IPS-15b (cell line): ENCODE measurements at regions not wholly inside any gene's neighbourhood (a gene's known extent, or its start where the extent isn't known, plus 50 kb on each side); places are given as distances from the start of the nearest gene placed in this dataset.

Source experiments
- H3K27me3 ChIP-seq: one replicate; pipeline ENCODE4 v1.6.1; 2013; ENCODE audit warnings: low read length; ENCODE audit not compliant: control insufficient read depth, insufficient read depth
- H3K36me3 ChIP-seq: one replicate; pipeline ENCODE4 v1.6.1; 2013; ENCODE audit warnings: low read length; ENCODE audit not compliant: control insufficient read depth, insufficient read depth
- H3K4me1 ChIP-seq: one replicate; pipeline ENCODE4 v1.6.1; 2013; ENCODE audit warnings: mild to moderate bottlenecking, low read length; ENCODE audit not compliant: control insufficient read depth, insufficient read depth
- H3K4me3 ChIP-seq: one replicate; pipeline ENCODE4 v1.5.1; 2013; ENCODE audit warnings: low read depth, low read length
- H3K9ac ChIP-seq: one replicate; pipeline ENCODE4 v1.6.1; 2013; ENCODE audit warnings: low read depth, mild to moderate bottlenecking, low read length
- H3K9me3 ChIP-seq: one replicate; pipeline ENCODE4 v1.6.1; 2013; ENCODE audit warnings: mild to moderate bottlenecking, low read length; ENCODE audit not compliant: control insufficient read depth, insufficient read depth

- H3K27me3 ChIP-seq = peaks cover 4% of the 10 kb centered on the region
- H3K36me3 ChIP-seq = no peaks in the 10 kb centered on the region
- H3K9me3 ChIP-seq = no peaks in the 10 kb centered on the region
- peaks cover 2% of the 10 kb centered on the region for H3K4me1 ChIP-seq
- no peak overlapping the region for H3K4me3 ChIP-seq
- no peak overlapping the region for H3K9ac ChIP-seq
Measured at GRCh38 chr6:113623129-113623528, 234.0 kb upstream of the MARCKS start.

DNA sequence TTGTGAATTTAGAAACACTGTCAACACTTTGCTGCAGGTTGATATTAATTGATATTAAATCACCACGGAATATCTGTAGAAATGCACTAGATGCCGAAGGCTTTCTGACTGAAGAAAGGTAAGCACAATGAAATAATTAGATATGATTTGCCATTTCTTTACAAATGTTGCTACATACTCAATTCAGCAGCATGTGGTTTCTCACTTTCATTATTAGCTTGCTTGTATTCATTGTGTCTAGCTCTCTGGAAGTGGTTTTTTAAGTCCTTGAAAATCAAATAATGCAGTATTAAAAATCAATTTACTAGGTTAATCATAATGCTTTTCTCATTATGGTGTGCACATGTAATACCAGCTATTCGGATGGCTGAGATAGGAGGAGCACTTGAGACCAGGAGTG is 231.3 kb upstream of the MARCKS start:
- no peaks in the 10 kb centered on the region for H3K9me3 ChIP-seq
- H3K4me3 ChIP-seq = no peak overlapping the region
- H3K9ac ChIP-seq = no peak overlapping the region
- H3K36me3 ChIP-seq = no peaks in the 10 kb centered on the region
- peaks cover 6% of the 10 kb centered on the region for H3K27me3 ChIP-seq
- no peaks in the 10 kb centered on the region for H3K4me1 ChIP-seq

- no peak overlapping the region for H3K9ac ChIP-seq
- H3K4me1 ChIP-seq = no peaks in the 10 kb centered on the region
- H3K4me3 ChIP-seq = no peak overlapping the region
- H3K36me3 ChIP-seq = no peaks in the 10 kb centered on the region
- H3K27me3 ChIP-seq = peaks cover 6% of the 10 kb centered on the region
- H3K9me3 ChIP-seq = no peaks in the 10 kb centered on the region
Measured at GRCh38 chr6:113626475-113626874, 230.7 kb upstream of the MARCKS start.

DNA sequence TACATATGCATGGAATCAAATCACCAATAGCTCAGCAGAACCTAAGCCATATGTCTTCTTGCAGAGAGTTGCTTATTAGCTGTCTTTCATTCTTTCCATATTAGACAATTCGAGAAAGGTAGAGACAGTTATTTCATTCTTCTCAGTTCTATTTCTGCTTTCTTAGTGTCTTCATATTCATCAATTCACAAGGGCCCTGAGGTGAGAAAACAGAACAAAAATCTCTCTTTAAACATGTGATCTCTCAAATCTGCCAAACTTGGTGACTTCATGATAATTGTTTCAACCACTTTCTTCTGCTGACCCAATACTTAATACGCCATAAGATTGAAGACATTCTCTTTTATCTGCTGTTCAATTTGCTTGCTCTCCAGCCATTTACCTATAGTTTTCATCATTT is 229.7 kb upstream of the MARCKS start:
- Histone ChIP-seq H3K9me3 (no peaks in the 10 kb centered on the region), H3K9ac (no peak overlapping the region), H3K36me3 (no peaks in the 10 kb centered on the region), H3K27me3 (peaks cover 6% of the 10 kb centered on the region), H3K4me1 (no peaks in the 10 kb centered on the region), H3K4me3 (no peak overlapping the region)

- H3K4me1 ChIP-seq = no peaks in the 10 kb centered on the region
Measured at GRCh38 chr6:113629256-113629655, 227.9 kb upstream of the MARCKS start.

DNA sequence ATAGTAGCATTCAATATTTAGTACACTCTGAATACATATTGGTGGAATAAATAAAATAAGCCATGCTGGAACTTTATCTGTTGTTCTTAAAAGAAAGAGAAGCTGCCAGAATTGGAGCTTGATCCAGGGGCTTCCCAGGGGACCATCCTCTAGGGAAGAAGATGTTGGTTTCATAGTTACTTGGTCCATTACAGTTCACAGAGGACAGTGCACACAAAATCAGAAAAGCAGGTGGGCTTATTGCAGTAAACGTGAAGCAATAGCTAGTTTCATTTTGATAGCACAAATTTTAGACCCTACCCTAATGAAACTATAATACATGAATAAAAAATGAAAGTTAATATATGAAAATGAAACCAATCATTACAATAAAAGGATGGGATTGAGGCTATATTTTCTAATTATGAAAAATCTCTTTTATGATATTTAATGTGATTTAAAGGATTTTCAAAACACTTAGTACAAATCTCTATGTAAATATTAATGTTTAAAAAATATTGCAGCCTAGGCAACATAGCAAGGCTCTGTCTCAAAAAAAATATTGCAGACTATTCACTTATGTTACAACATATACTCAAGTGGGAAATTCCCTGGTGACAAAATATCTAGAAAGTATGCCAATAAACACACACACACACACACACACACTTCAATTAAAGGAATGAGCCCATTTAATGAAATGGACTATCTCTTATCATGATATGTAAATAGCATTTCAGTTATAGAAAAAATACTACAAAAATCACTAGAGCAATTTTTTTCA is 227.0 kb upstream of the MARCKS start:
- H3K4me3 ChIP-seq = no peak overlapping the region

More at GRCh38 chr6:113629256-113629655, 227.9 kb upstream of the MARCKS start:
- Histone ChIP-seq H3K9me3 (no peaks in the 10 kb centered on the region), H3K4me3 (no peak overlapping the region), H3K9ac (no peak overlapping the region), H3K36me3 (no peaks in the 10 kb centered on the region), H3K27me3 (peaks cover 6% of the 10 kb centered on the region)

GRCh38 chr6:113630738-113631535 is 226.2 kb upstream of the MARCKS start:
- H3K4me1 ChIP-seq = no peaks in the 10 kb centered on the region
- H3K9me3 ChIP-seq = no peaks in the 10 kb centered on the region
- no peak overlapping the region for H3K4me3 ChIP-seq
- no peak overlapping the region for H3K9ac ChIP-seq
- H3K36me3 ChIP-seq = no peaks in the 10 kb centered on the region
- H3K27me3 ChIP-seq = peaks cover 4% of the 10 kb centered on the region

More for the DNA sequence above, 227.0 kb upstream of the MARCKS start:
- no peaks in the 10 kb centered on the region for H3K36me3 ChIP-seq
- H3K9ac ChIP-seq = no peak overlapping the region
- peaks cover 4% of the 10 kb centered on the region for H3K27me3 ChIP-seq
- H3K4me1 ChIP-seq = no peaks in the 10 kb centered on the region
- H3K9me3 ChIP-seq = no peaks in the 10 kb centered on the region

DNA sequence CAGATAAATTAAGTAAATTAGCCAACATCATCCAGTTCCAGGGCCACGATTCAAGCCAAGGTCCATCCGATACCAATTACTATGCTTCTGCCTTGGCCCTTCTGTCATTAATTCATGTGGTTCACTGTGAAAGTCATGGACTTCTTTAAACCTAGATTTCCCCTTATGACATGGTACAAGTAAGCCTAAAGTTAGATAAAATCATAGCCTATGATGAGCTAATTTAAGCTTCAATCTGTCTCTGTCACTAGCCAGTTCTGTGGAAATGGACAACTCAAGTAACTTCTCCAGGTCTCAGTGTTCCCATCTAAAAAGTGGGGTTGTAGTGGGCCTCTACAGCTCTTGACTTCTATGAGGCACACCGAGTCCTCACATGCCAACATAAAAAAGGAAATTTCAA is 225.5 kb upstream of the MARCKS start:
- H3K27me3 ChIP-seq = peaks cover 2% of the 10 kb centered on the region
- H3K9me3 ChIP-seq = no peaks in the 10 kb centered on the region
- no peaks in the 10 kb centered on the region for H3K4me1 ChIP-seq
- H3K36me3 ChIP-seq = no peaks in the 10 kb centered on the region
- H3K4me3 ChIP-seq = no peak overlapping the region
- no peak overlapping the region for H3K9ac ChIP-seq

GRCh38 chr6:113632220-113632864 is 224.8 kb upstream of the MARCKS start:
- H3K9me3 ChIP-seq = no peaks in the 10 kb centered on the region
- peaks cover 2% of the 10 kb centered on the region for H3K27me3 ChIP-seq
- H3K36me3 ChIP-seq = no peaks in the 10 kb centered on the region
- H3K4me1 ChIP-seq = no peaks in the 10 kb centered on the region
- no peak overlapping the region for H3K4me3 ChIP-seq
- H3K9ac ChIP-seq = no peak overlapping the region

- Histone ChIP-seq H3K9ac (no peak overlapping the region), H3K9me3 (no peaks in the 10 kb centered on the region), H3K4me1 (no peaks in the 10 kb centered on the region), H3K4me3 (no peak overlapping the region), H3K27me3 (no peaks in the 10 kb centered on the region), H3K36me3 (no peaks in the 10 kb centered on the region)
Measured at GRCh38 chr6:113633638-113634037, 223.5 kb upstream of the MARCKS start.

- Histone ChIP-seq H3K4me3 (no peak overlapping the region), H3K9ac (no peak overlapping the region), H3K4me1 (no peaks in the 10 kb centered on the region), H3K36me3 (no peaks in the 10 kb centered on the region), H3K27me3 (no peaks in the 10 kb centered on the region), H3K9me3 (no peaks in the 10 kb centered on the region)
Measured at GRCh38 chr6:113634352-113635163, 222.6 kb upstream of the MARCKS start.
